C4-2B (cell line): ENCODE measurements at regions not wholly inside any gene's neighbourhood (a gene's known extent, or its start where the extent isn't known, plus 50 kb on each side); places are given as distances from the start of the nearest gene placed in this dataset.

Source experiments
- CTCF ChIP-seq: fragments of 450-650 bp; conservative IDR thresholded peaks from 2 replicates; pipeline ENCODE4 v1.5.1; 2017; ENCODE audit warnings: mild to moderate bottlenecking
- ZFX ChIP-seq: fragments of 450-650 bp; IDR thresholded peaks from 2 replicates; pipeline ENCODE4 v1.6.1; 2017

- no peak for TF ChIP-seq CTCF
- TF ChIP-seq ZFX = no peak
These were observed 104.4 kb downstream of the SEC23IP start for GRCh38 chr10:119996944-119997343.
